Effector memory CD8-positive, alpha-beta T cell (primary cell): ENCODE measurements at regions not wholly inside any gene's neighbourhood (a gene's known extent, or its start where the extent isn't known, plus 50 kb on each side); places are given as distances from the start of the nearest gene placed in this dataset.
"Not testable (repeated sequence)": the region's sequence is repeated elsewhere in the genome, so short reads cannot be mapped to it uniquely, and the experiment has no call there.

Experiments
- ATAC-seq: fragments of 150-1000 bp; cut with Tn5 transposase; replicated peaks from 2 replicates; pipeline ENCODE4 v1.10.0; 2021; ENCODE audit warnings: mild to moderate bottlenecking, moderate library complexity
- DNase-seq, 3 experiments: peaks; one replicate each; pipeline ENCODE4 v3.0.0; 2021
- H3K27ac Mint-ChIP-seq, 2 donors: one replicate each; pipeline ENCODE4 v1.8.0; 2022; ENCODE audit warnings: mild to moderate bottlenecking in 2 of 2, mixed read lengths in 2 of 2, moderate library complexity in 2 of 2
- H3K27me3 Mint-ChIP-seq, 2 donors: one replicate each; pipeline ENCODE4 v1.8.0; 2022; ENCODE audit warnings: mixed read lengths in 2 of 2
- H3K36me3 Mint-ChIP-seq: one replicate; pipeline ENCODE4 v1.8.0; 2022; ENCODE audit warnings: mild to moderate bottlenecking, moderate library complexity, mixed read lengths; ENCODE audit not compliant: insufficient read depth
- H3K4me1 Mint-ChIP-seq, 2 donors: one replicate each; pipeline ENCODE4 v1.8.0; 2022; ENCODE audit warnings: low read depth in 2 of 2, mixed read lengths in 2 of 2
- H3K4me3 Mint-ChIP-seq, 2 donors: one replicate each; pipeline ENCODE4 v1.8.0; 2022; ENCODE audit warnings: mild to moderate bottlenecking in 2 of 2, mixed read lengths in 2 of 2, moderate library complexity in 2 of 2
- H3K9me3 Mint-ChIP-seq, 2 donors: one replicate each; pipeline ENCODE4 v1.8.0; 2022; ENCODE audit warnings: mixed read lengths in 2 of 2

- Mint-ChIP-seq H3K4me1 (no peaks in the 10 kb centered on the region), H3K36me3 (no peaks in the 10 kb centered on the region), H3K27ac (no peak overlapping the region), H3K27me3 (no peaks in the 10 kb centered on the region), H3K9me3 (peaks cover 4 to 5% of the 10 kb centered on the region in 2 donors), H3K4me3 (no peak overlapping the region)
- no peak for ATAC-seq
- DNase-seq = no peak
Measured at GRCh38 chr7:125197731-125198393, 268.2 kb upstream of the POT1 start.

- H3K4me1 Mint-ChIP-seq = no peaks in the 10 kb centered on the region
- H3K27ac Mint-ChIP-seq = no peak overlapping the region
- no peaks in the 10 kb centered on the region for H3K27me3 Mint-ChIP-seq
- no peak for DNase-seq
- no peak overlapping the region for H3K4me3 Mint-ChIP-seq
- H3K9me3 Mint-ChIP-seq = peaks cover 5 to 11% of the 10 kb centered on the region in 2 donors
- no peaks in the 10 kb centered on the region for H3K36me3 Mint-ChIP-seq
- ATAC-seq = no peak
Measured at GRCh38 chr7:125195156-125195555, 265.5 kb upstream of the POT1 start.

GRCh38 chr7:125193263-125193662, 263.6 kb upstream of the POT1 start:
- no peak for ATAC-seq

GRCh38 chr7:125184801-125185200, 255.2 kb upstream of the POT1 start:
- no peak for ATAC-seq

More at GRCh38 chr7:125193263-125193662, 263.6 kb upstream of the POT1 start:
- H3K27me3 Mint-ChIP-seq = no peaks in the 10 kb centered on the region
- peaks cover 3 to 18% of the 10 kb centered on the region in 2 donors for H3K9me3 Mint-ChIP-seq
- H3K36me3 Mint-ChIP-seq = no peaks in the 10 kb centered on the region
- no peaks in the 10 kb centered on the region for H3K4me1 Mint-ChIP-seq
- DNase-seq = no peak
- no peak overlapping the region for H3K4me3 Mint-ChIP-seq
- H3K27ac Mint-ChIP-seq = no peak overlapping the region

GRCh38 chr7:125181569-125182267, 252.1 kb upstream of the POT1 start:
- H3K36me3 Mint-ChIP-seq, H3K4me1 Mint-ChIP-seq, H3K4me3 Mint-ChIP-seq, DNase-seq, ATAC-seq, H3K27me3 Mint-ChIP-seq, H3K27ac Mint-ChIP-seq: not testable (repeated sequence)
- peaks cover 5 to 22% of the 10 kb centered on the region in 2 donors for H3K9me3 Mint-ChIP-seq

More at GRCh38 chr7:125184801-125185200, 255.2 kb upstream of the POT1 start:
- no peak for DNase-seq
- no peaks in the 10 kb centered on the region for H3K27me3 Mint-ChIP-seq
- H3K9me3 Mint-ChIP-seq = peaks cover 5 to 12% of the 10 kb centered on the region in 2 donors
- H3K27ac Mint-ChIP-seq = no peak overlapping the region
- H3K36me3 Mint-ChIP-seq = no peaks in the 10 kb centered on the region
- no peaks in the 10 kb centered on the region for H3K4me1 Mint-ChIP-seq
- H3K4me3 Mint-ChIP-seq = no peak overlapping the region

GRCh38 chr7:125173571-125173970, 243.9 kb upstream of the POT1 start:
- Mint-ChIP-seq H3K27ac (no peak overlapping the region), H3K4me3 (no peak overlapping the region), H3K4me1 (no peaks in the 10 kb centered on the region), H3K36me3 (no peaks in the 10 kb centered on the region), H3K27me3 (no peaks in the 10 kb centered on the region), H3K9me3 (peaks cover 1 to 15% of the 10 kb centered on the region in 2 donors)
- ATAC-seq (no peak), DNase-seq (no peak)

GRCh38 chr7:125169088-125169487, 239.5 kb upstream of the POT1 start:
- Mint-ChIP-seq H3K27ac (no peak overlapping the region), H3K27me3 (no peaks in the 10 kb centered on the region), H3K4me3 (no peak overlapping the region), H3K4me1 (no peaks in the 10 kb centered on the region), H3K36me3 (no peaks in the 10 kb centered on the region), H3K9me3 (peaks cover 0 to 5% of the 10 kb centered on the region in 2 donors)
- DNase-seq (no peak), ATAC-seq (no peak)

- peaks cover 6 to 13% of the 10 kb centered on the region in 2 donors for H3K9me3 Mint-ChIP-seq
- no peaks in the 10 kb centered on the region for H3K27me3 Mint-ChIP-seq
- no peak overlapping the region for H3K27ac Mint-ChIP-seq
- ATAC-seq = no peak
- no peaks in the 10 kb centered on the region for H3K4me1 Mint-ChIP-seq
- no peak overlapping the region for H3K4me3 Mint-ChIP-seq
- no peaks in the 10 kb centered on the region for H3K36me3 Mint-ChIP-seq
- no peak for DNase-seq
Measured at GRCh38 chr7:125154930-125155329, 225.3 kb upstream of the POT1 start.

- ATAC-seq = no peak
- Mint-ChIP-seq H3K27me3 (no peaks in the 10 kb centered on the region), H3K36me3 (no peaks in the 10 kb centered on the region), H3K27ac (no peak overlapping the region), H3K4me3 (no peak overlapping the region), H3K9me3 (peaks cover 3 to 5% of the 10 kb centered on the region in 2 donors), H3K4me1 (no peaks in the 10 kb centered on the region)
- no peak for DNase-seq
Measured at GRCh38 chr7:125149151-125149550, 219.5 kb upstream of the POT1 start.

GRCh38 chr7:125147047-125147446, 217.4 kb upstream of the POT1 start:
- DNase-seq = no peak

GRCh38 chr7:125136755-125137532, 207.3 kb upstream of the POT1 start:
- DNase-seq (no peak), ATAC-seq (no peak)
- no peak overlapping the region for H3K27ac Mint-ChIP-seq
- H3K4me1 Mint-ChIP-seq = no peaks in the 10 kb centered on the region
- no peaks in the 10 kb centered on the region for H3K36me3 Mint-ChIP-seq
- no peaks in the 10 kb centered on the region for H3K27me3 Mint-ChIP-seq
- peaks cover 0 to 6% of the 10 kb centered on the region in 2 donors for H3K9me3 Mint-ChIP-seq
- no peak overlapping the region for H3K4me3 Mint-ChIP-seq

More at GRCh38 chr7:125147047-125147446, 217.4 kb upstream of the POT1 start:
- H3K9me3 Mint-ChIP-seq = peaks cover 0 to 5% of the 10 kb centered on the region in 2 donors
- no peaks in the 10 kb centered on the region for H3K4me1 Mint-ChIP-seq
- H3K4me3 Mint-ChIP-seq = no peak overlapping the region
- no peaks in the 10 kb centered on the region for H3K36me3 Mint-ChIP-seq
- no peak overlapping the region for H3K27ac Mint-ChIP-seq
- no peak for ATAC-seq
- H3K27me3 Mint-ChIP-seq = no peaks in the 10 kb centered on the region

- no peaks in the 10 kb centered on the region for H3K36me3 Mint-ChIP-seq
- no peak overlapping the region for H3K4me3 Mint-ChIP-seq
- H3K4me1 Mint-ChIP-seq = no peaks in the 10 kb centered on the region
- no peak overlapping the region for H3K27ac Mint-ChIP-seq
- no peak for DNase-seq
- no peaks in the 10 kb centered on the region for H3K27me3 Mint-ChIP-seq
- peaks cover 0 to 6% of the 10 kb centered on the region in 2 donors for H3K9me3 Mint-ChIP-seq
- ATAC-seq = no peak
Measured at GRCh38 chr7:125136341-125136740, 206.7 kb upstream of the POT1 start.

GRCh38 chr7:125130173-125130572, 200.5 kb upstream of the POT1 start:
- no peak overlapping the region for H3K4me3 Mint-ChIP-seq
- ATAC-seq (no peak), DNase-seq (no peak)

More at GRCh38 chr7:125130173-125130572, 200.5 kb upstream of the POT1 start:
- H3K27ac Mint-ChIP-seq = no peak overlapping the region
- H3K9me3 Mint-ChIP-seq = peaks cover 7 to 12% of the 10 kb centered on the region in 2 donors
- H3K4me1 Mint-ChIP-seq = no peaks in the 10 kb centered on the region
- H3K36me3 Mint-ChIP-seq = no peaks in the 10 kb centered on the region
- H3K27me3 Mint-ChIP-seq = no peaks in the 10 kb centered on the region
